CD4-positive, alpha-beta T cell (primary cell): ENCODE measurements at regions not wholly inside any gene's neighbourhood (a gene's known extent, or its start where the extent isn't known, plus 50 kb on each side); places are given as distances from the start of the nearest gene placed in this dataset.

ENCODE experiments used
- ATAC-seq: fragments of 200-7000 bp; cut with Tn5 transposase; one replicate; pipeline ENCODE4 v1.10.0; 2022; ENCODE audit warnings: mild to moderate bottlenecking; ENCODE audit not compliant: poor library complexity
- CTCF ChIA-PET: fragments of 350-600 bp; sonication (Branson Sonifier 250); formaldehyde crosslinking; loops from one replicate; lab custom pipeline; 2021; ENCODE audit warnings: antibody characterized with exemption, inconsistent platforms; lab: Charles Lee
- POLR2A ChIA-PET: fragments of 350-600 bp; sonication (Branson Sonifier 250); formaldehyde crosslinking; loops from one replicate; lab custom pipeline; 2021; ENCODE audit warnings: antibody characterized with exemption, inconsistent platforms; lab: Charles Lee
- DNase-seq, 14 experiments: peaks; one replicate each; pipeline ENCODE4 v3.0.0-alpha.2; 2013 to 2020; ENCODE audit warnings: mixed read lengths in 2 of 14
- H3K27ac ChIP-seq, 2 donors: one replicate each; pipeline versions ENCODE4 v1.5.1 to v1.7.0; 2013; ENCODE audit warnings: low read length in 2 of 2, low read depth in 1 of 2, mild to moderate bottlenecking in 1 of 2
- H3K27me3 ChIP-seq, 2 experiments: 1 replicate in 1 of 2; 2 replicates in 1 of 2; pipeline versions ENCODE4 v1.6.1 to v1.7.0; 2013; ENCODE audit warnings: low read length in 2 of 2, control low read depth in 1 of 2, mild to moderate bottlenecking in 1 of 2, moderate library complexity in 1 of 2; ENCODE audit not compliant: insufficient read depth in 2 of 2, control insufficient read depth in 1 of 2
- H3K36me3 ChIP-seq: one replicate; pipeline ENCODE4 v1.6.1; 2013; ENCODE audit warnings: low read length, control low read depth; ENCODE audit not compliant: insufficient read depth
- H3K4me1 ChIP-seq: one replicate; pipeline ENCODE4 v1.6.1; 2013; ENCODE audit warnings: low read length, control low read depth; ENCODE audit not compliant: insufficient read depth
- H3K4me3 ChIP-seq: one replicate; pipeline ENCODE4 v1.5.1; 2013; ENCODE audit warnings: mild to moderate bottlenecking, low read length, moderate library complexity
- H3K9me3 ChIP-seq, 2 experiments: 1 replicate in 1 of 2; 2 replicates in 1 of 2; pipeline versions ENCODE4 v1.6.1 to v1.7.0; 2013; ENCODE audit warnings: low read length in 2 of 2, mild to moderate bottlenecking in 2 of 2, control low read depth in 1 of 2, moderate library complexity in 1 of 2; ENCODE audit not compliant: control insufficient read depth in 1 of 2, insufficient read depth in 1 of 2
- H3K27ac Mint-ChIP-seq: one replicate; pipeline ENCODE4 v1.8.0; 2020; ENCODE audit warnings: mixed read lengths
- H3K27me3 Mint-ChIP-seq: one replicate; pipeline ENCODE4 v1.8.0; 2021; ENCODE audit warnings: mixed read lengths
- H3K36me3 Mint-ChIP-seq: one replicate; pipeline ENCODE4 v1.8.0; 2021; ENCODE audit warnings: low read depth, mixed read lengths
- H3K4me1 Mint-ChIP-seq: one replicate; pipeline ENCODE4 v1.8.0; 2021; ENCODE audit warnings: low read depth, mixed read lengths
- H3K4me3 Mint-ChIP-seq: one replicate; pipeline ENCODE4 v1.8.0; 2020; ENCODE audit warnings: mild to moderate bottlenecking, mixed read lengths
- H3K9me3 Mint-ChIP-seq: one replicate; pipeline ENCODE4 v1.8.0; 2020; ENCODE audit warnings: mixed read lengths
- CTCF ChIP-seq: fragments of 200-600 bp; IDR thresholded peaks from one replicate; pipeline ENCODE4 v1.8.0; 2022; ENCODE audit warnings: antibody characterized with exemption, mild to moderate bottlenecking
- intact Hi-C, 2 experiments: fragments of 100-400 bp; cut with DNase I in 1 of 2; cut with micrococcal nuclease in 1 of 2; formaldehyde crosslinking; loops; one replicate each; pipeline versions ENCODE4 v1.15.1 to v1.9.0; 2023 to 2025; cut with DNase I, micrococcal nuclease

- Histone ChIP-seq H3K27ac (no peak overlapping the region), H3K27me3 (no peaks in the 10 kb centered on the region), H3K9me3 (no peaks in the 10 kb centered on the region), H3K4me3 (no peak overlapping the region), H3K4me1 (no peaks in the 10 kb centered on the region), H3K36me3 (no peaks in the 10 kb centered on the region)
- no peak overlapping the region for H3K27ac Mint-ChIP-seq
- no peaks in the 10 kb centered on the region for H3K36me3 Mint-ChIP-seq
- no peak for TF ChIP-seq CTCF
- no peaks in the 10 kb centered on the region for H3K9me3 Mint-ChIP-seq
- no peak for ATAC-seq
- intact Hi-C loops, result no loop called here
- H3K4me1 Mint-ChIP-seq, result no peaks in the 10 kb centered on the region
- no peaks in the 10 kb centered on the region for H3K27me3 Mint-ChIP-seq
- ChIA-PET POLR2A (no interaction called here), CTCF (no interaction called here)
- DNase-seq, result no peak
- no peak overlapping the region for H3K4me3 Mint-ChIP-seq
These were observed 147.9 kb upstream of the PRICKLE1 start for GRCh38 chr12:42737398-42737797.

GRCh38 chr12:42735861-42736361, 146.4 kb upstream of the PRICKLE1 start:
- Mint-ChIP-seq H3K4me3 (no peak overlapping the region), H3K27me3 (no peaks in the 10 kb centered on the region), H3K36me3 (no peaks in the 10 kb centered on the region), H3K9me3 (no peaks in the 10 kb centered on the region), H3K4me1 (no peaks in the 10 kb centered on the region), H3K27ac (no peak overlapping the region)
- ChIA-PET POLR2A (no interaction called here), CTCF (interaction anchor here (0.6 kb wide), 1 partner anchor 30 kb away, joined by 3 read pairs; no protein-coding TSS in a partner anchor)
- Histone ChIP-seq H3K9me3 (no peaks in the 10 kb centered on the region), H3K27me3 (no peaks in the 10 kb centered on the region), H3K27ac (no peak overlapping the region), H3K4me1 (no peaks in the 10 kb centered on the region), H3K4me3 (no peak overlapping the region), H3K36me3 (no peaks in the 10 kb centered on the region)
- no peak for TF ChIP-seq CTCF
- ATAC-seq, result no peak
- intact Hi-C loops, result no loop called here
- no peak for DNase-seq

GRCh38 chr12:42733911-42734310, 144.4 kb upstream of the PRICKLE1 start:
- no peak overlapping the region for H3K4me3 Mint-ChIP-seq
- Histone ChIP-seq H3K27me3 (no peaks in the 10 kb centered on the region), H3K9me3 (no peaks in the 10 kb centered on the region), H3K4me3 (no peak overlapping the region), H3K27ac (no peak overlapping the region), H3K36me3 (no peaks in the 10 kb centered on the region), H3K4me1 (no peaks in the 10 kb centered on the region)
- H3K9me3 Mint-ChIP-seq, result no peaks in the 10 kb centered on the region
- H3K4me1 Mint-ChIP-seq, result no peaks in the 10 kb centered on the region
- H3K27me3 Mint-ChIP-seq, result no peaks in the 10 kb centered on the region
- no peak for TF ChIP-seq CTCF
- ChIA-PET POLR2A (no interaction called here), CTCF (no interaction called here)
- ATAC-seq (no peak), DNase-seq (no peak)
- H3K36me3 Mint-ChIP-seq, result no peaks in the 10 kb centered on the region
- intact Hi-C loops, result no loop called here
- H3K27ac Mint-ChIP-seq, result no peak overlapping the region
